HFF-Myc (cell line): ENCODE measurements at regions not wholly inside any gene's neighbourhood (a gene's known extent, or its start where the extent isn't known, plus 50 kb on each side); places are given as distances from the start of the nearest gene placed in this dataset.

Source experiments
- DNase-seq: peaks from one replicate; pipeline ENCODE4 v3.0.0-alpha.2; 2011; ENCODE audit warnings: low read depth; ENCODE audit errors: extremely low read depth
- H3K4me3 ChIP-seq: replicated peaks from 2 replicates; pipeline ENCODE4 v1.5.1; 2011; ENCODE audit warnings: low read depth, mild to moderate bottlenecking, control low read depth, low read length
- TF ChIP-seq, protein P1 (sequence below): IDR thresholded peaks from 2 replicates; pipeline ENCODE4 v1.5.1; 2012; ENCODE audit warnings: mild to moderate bottlenecking, low read depth, low read length, control low read depth; ENCODE audit errors: missing control alignments

GRCh38 chr5:124259017-124259416 lies 487.4 kb downstream of the ZNF608 start:
- TF ChIP-seq, protein P1, sequence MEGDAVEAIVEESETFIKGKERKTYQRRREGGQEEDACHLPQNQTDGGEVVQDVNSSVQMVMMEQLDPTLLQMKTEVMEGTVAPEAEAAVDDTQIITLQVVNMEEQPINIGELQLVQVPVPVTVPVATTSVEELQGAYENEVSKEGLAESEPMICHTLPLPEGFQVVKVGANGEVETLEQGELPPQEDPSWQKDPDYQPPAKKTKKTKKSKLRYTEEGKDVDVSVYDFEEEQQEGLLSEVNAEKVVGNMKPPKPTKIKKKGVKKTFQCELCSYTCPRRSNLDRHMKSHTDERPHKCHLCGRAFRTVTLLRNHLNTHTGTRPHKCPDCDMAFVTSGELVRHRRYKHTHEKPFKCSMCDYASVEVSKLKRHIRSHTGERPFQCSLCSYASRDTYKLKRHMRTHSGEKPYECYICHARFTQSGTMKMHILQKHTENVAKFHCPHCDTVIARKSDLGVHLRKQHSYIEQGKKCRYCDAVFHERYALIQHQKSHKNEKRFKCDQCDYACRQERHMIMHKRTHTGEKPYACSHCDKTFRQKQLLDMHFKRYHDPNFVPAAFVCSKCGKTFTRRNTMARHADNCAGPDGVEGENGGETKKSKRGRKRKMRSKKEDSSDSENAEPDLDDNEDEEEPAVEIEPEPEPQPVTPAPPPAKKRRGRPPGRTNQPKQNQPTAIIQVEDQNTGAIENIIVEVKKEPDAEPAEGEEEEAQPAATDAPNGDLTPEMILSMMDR, result no peak
- H3K4me3 ChIP-seq, result no peak overlapping the region
- no peak for DNase-seq

GRCh38 chr5:124257048-124257447 lies 489.4 kb downstream of the ZNF608 start:
- TF ChIP-seq, protein P1, result no peak
- DNase-seq, result no peak
- H3K4me3 ChIP-seq, result no peak overlapping the region

GRCh38 chr5:124253203-124253810 lies 493.1 kb downstream of the ZNF608 start:
- H3K4me3 ChIP-seq, result no peak overlapping the region
- TF ChIP-seq, protein P1, result no peak
- DNase-seq, result no peak

DNA sequence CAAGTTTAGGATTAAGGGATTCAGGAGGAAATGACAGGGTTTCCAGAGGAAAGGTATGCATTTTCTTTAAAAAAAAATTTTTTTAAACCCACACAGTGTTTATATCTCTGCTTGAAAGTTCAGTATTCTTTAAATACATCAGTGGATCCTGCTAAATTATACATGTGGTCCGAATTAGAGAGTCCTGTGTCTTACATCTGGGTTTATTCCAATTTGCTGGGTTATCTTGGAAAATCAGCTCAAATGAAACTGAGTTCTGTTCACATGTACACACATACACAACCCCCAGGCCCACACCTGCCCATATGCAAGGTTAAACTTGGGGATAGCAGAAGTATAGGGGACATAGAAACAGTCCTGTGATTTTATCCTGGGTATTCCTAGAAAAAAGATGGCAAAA lies 493.7 kb downstream of the ZNF608 start:
- DNase-seq, result no peak
- TF ChIP-seq, protein P1, result no peak
- no peak overlapping the region for H3K4me3 ChIP-seq

DNA sequence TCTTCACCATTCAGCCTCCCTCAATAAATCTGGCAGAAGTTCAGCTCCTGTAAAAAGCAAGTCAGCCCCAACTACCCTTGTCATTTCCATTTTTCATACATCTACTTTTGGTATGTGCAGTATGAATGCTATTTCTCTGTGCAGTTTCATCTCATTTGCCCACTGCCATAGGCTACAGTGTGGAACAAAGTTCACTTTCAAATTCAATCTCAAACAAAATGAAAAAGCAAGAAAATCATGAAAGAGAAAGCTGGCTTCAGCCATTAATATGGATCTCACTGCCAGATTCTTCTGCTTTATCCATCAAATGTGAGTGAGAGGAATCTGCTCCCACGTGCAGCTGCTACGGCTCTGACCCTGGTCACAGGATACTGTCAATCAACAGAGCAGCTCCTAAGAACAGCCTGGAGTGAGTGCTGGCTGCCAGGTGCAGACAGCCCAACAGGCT lies 494.2 kb downstream of the ZNF608 start:
- no peak for DNase-seq
- TF ChIP-seq, protein P1, result no peak
- H3K4me3 ChIP-seq, result no peak overlapping the region

DNA sequence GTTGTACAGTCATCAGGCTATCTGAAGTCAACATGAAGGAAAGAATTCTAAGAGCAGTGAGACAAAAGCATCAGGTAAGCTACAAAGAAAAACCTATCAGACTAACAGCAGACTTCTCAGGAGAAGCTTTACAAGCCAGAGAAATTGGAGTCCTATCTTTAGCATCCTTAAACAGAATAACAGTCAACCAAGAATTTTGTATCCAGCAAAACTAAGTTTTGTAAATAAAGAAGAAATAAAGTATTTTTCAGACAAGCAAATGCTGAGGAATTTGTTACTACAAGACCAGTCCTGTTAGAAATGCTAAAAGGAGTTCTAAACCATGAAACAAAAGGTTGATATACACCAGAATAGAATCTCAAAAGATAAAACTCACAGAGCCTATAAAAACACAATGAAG lies 501.2 kb downstream of the ZNF608 start:
- no peak for DNase-seq
- TF ChIP-seq, protein P1, result no peak

DNA sequence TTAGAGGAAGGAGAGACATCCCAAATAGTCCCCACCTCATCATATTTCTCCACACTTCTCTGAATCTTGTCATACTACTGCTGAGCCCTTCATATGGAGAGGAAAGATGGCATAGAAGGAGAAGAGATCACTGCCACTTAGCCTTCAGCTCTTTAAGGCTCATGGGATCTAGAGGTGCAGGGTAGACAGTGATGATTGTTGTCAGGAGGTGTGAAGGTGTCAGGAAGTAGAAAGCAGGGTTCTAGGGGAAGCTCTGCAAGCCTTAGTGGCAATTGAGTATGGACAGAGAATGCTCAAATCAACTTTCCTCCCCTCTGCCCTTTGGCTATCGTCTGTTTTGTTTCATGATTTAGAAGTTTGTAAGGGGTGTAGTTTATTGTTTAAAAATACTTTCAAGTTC lies 505.7 kb downstream of the ZNF608 start:
- no peak for DNase-seq
- TF ChIP-seq, protein P1, result no peak
- no peak overlapping the region for H3K4me3 ChIP-seq

More for the DNA sequence above, 501.2 kb downstream of the ZNF608 start:
- no peak overlapping the region for H3K4me3 ChIP-seq
